PC-9 (cell line): ENCODE measurements at regions not wholly inside any gene's neighbourhood (a gene's known extent, or its start where the extent isn't known, plus 50 kb on each side); places are given as distances from the start of the nearest gene placed in this dataset.

Experiments used
- BruUV-seq: library from RNA; stranded (reverse); fragments of 400-500 nt; replicated peaks from 2 replicates; lab custom pipeline; 2021; lab: Mats Ljungman, UMichigan
- CTCF ChIA-PET: fragments of 300-600 bp; sonication (Branson Sonifier 250); formaldehyde crosslinking; loops from one replicate; lab custom pipeline; 2022; ENCODE audit warnings: antibody characterized with exemption; lab: Charles Lee
- POLR2A ChIA-PET: fragments of 300-600 bp; sonication (Branson Sonifier 250); formaldehyde crosslinking; loops from one replicate; lab custom pipeline; 2022; ENCODE audit warnings: antibody characterized with exemption; ENCODE audit not compliant: unreplicated experiment; lab: Charles Lee
- DNase-seq, 2 experiments: peaks; one replicate each; pipeline versions ENCODE4 v3.0.0 to v3.0.0-alpha.2; 2015 to 2022; ENCODE audit warnings: mixed read lengths in 1 of 2
- H2AFZ ChIP-seq: fragments of 200-600 bp; sonication (generic); 2 replicates; pipeline ENCODE4 v1.8.1; 2017; ENCODE audit warnings: antibody characterized with exemption
- H3F3A ChIP-seq: fragments of 200-600 bp; sonication (generic); 2 replicates; pipeline ENCODE4 v1.8.1; 2017; ENCODE audit warnings: antibody characterized with exemption, mild to moderate bottlenecking, low read depth; ENCODE audit not compliant: insufficient read depth
- H3K27ac ChIP-seq: fragments of 200-600 bp; sonication (generic); 2 replicates; pipeline ENCODE4 v1.6.1; 2016; ENCODE audit warnings: mixed run types
- H3K27me3 ChIP-seq: fragments of 200-600 bp; sonication (generic); 2 replicates; pipeline ENCODE4 v1.6.1; 2016; ENCODE audit warnings: low read depth, mixed run types; ENCODE audit not compliant: insufficient read depth
- H3K36me3 ChIP-seq: fragments of 200-600 bp; sonication (generic); 2 replicates; pipeline ENCODE4 v1.6.1; 2016; ENCODE audit warnings: low read depth, mixed run types
- H3K4me1 ChIP-seq: fragments of 200-600 bp; sonication (generic); replicated peaks from 2 replicates; pipeline ENCODE4 v1.6.1; 2016; ENCODE audit warnings: mixed run types; ENCODE audit not compliant: insufficient read depth
- H3K4me2 ChIP-seq: fragments of 200-600 bp; sonication (generic); 2 replicates; pipeline ENCODE4 v1.6.1; 2017; ENCODE audit warnings: mixed run types
- H3K4me3 ChIP-seq: fragments of 200-600 bp; sonication (generic); 2 replicates; pipeline ENCODE4 v1.6.1; 2016; ENCODE audit warnings: mixed run types
- H3K79me2 ChIP-seq: fragments of 200-600 bp; sonication (generic); 2 replicates; pipeline ENCODE4 v1.6.1; 2017; ENCODE audit warnings: low read depth, mixed run types
- H3K9me2 ChIP-seq: fragments of 200-600 bp; sonication (generic); 2 replicates; pipeline ENCODE4 v1.8.1; 2017; ENCODE audit warnings: mild to moderate bottlenecking; ENCODE audit not compliant: insufficient read depth
- H3K9me3 ChIP-seq: fragments of 200-600 bp; sonication (generic); 2 replicates; pipeline ENCODE4 v1.8.1; 2016; ENCODE audit warnings: low read depth; ENCODE audit not compliant: insufficient read depth
- H4K20me1 ChIP-seq: fragments of 200-600 bp; sonication (generic); 2 replicates; pipeline ENCODE4 v1.8.1; 2017; ENCODE audit not compliant: insufficient read depth
- CTCF ChIP-seq: fragments of 200-600 bp; sonication (generic); conservative IDR thresholded peaks from 2 replicates; pipeline ENCODE4 v1.6.1; 2017; ENCODE audit warnings: mixed run types, antibody characterized with exemption, mild to moderate bottlenecking, moderate library complexity
- EZH2 ChIP-seq: fragments of 200-600 bp; sonication (generic); IDR thresholded peaks from 2 replicates; pipeline ENCODE4 v1.8.0; 2017; ENCODE audit warnings: antibody characterized with exemption, low read depth
- intact Hi-C: fragments of 100-400 bp; cut with micrococcal nuclease; formaldehyde crosslinking; loops from one replicate; pipeline ENCODE4 v1.10.0; 2022; ENCODE audit not compliant: unreplicated experiment

GRCh38 chr10:120688928-120689327 is 162.2 kb upstream of the WDR11 start:
- H3K4me1 ChIP-seq = no peaks in the 10 kb centered on the region
- no peaks in the 10 kb centered on the region for H3K79me2 ChIP-seq
- H3K27me3 ChIP-seq = no peaks in the 10 kb centered on the region
- no peaks in the 10 kb centered on the region for H3K9me2 ChIP-seq
- CTCF ChIA-PET = no interaction called here
- H3F3A ChIP-seq = no peaks in the 10 kb centered on the region
- BruUV-seq = no TSS peak
- no peak overlapping the region for H3K4me2 ChIP-seq
- no peak overlapping the region for H2AFZ ChIP-seq
- no peak overlapping the region for H3K4me3 ChIP-seq
- intact Hi-C loops = no loop called here
- H3K36me3 ChIP-seq = no peaks in the 10 kb centered on the region
- DNase-seq = no peak
- H3K9me3 ChIP-seq = no peaks in the 10 kb centered on the region
- H4K20me1 ChIP-seq = no peaks in the 10 kb centered on the region
- POLR2A ChIA-PET = no interaction called here
- no peak for TF ChIP-seq CTCF
- TF ChIP-seq EZH2 = no peak
- H3K27ac ChIP-seq = no peak overlapping the region

- intact Hi-C loops = no loop called here
- Histone ChIP-seq H3K27me3 (no peaks in the 10 kb centered on the region), H3K36me3 (no peaks in the 10 kb centered on the region), H2AFZ (no peak overlapping the region), H3F3A (no peaks in the 10 kb centered on the region), H3K9me3 (no peaks in the 10 kb centered on the region), H4K20me1 (no peaks in the 10 kb centered on the region), H3K79me2 (no peaks in the 10 kb centered on the region), H3K4me1 (no peaks in the 10 kb centered on the region), H3K4me2 (no peak overlapping the region), H3K4me3 (no peak overlapping the region), H3K9me2 (no peaks in the 10 kb centered on the region), H3K27ac (no peak overlapping the region)
- no TSS peak for BruUV-seq
- TF ChIP-seq EZH2 = no peak
- no peak for TF ChIP-seq CTCF
- no peak for DNase-seq
- POLR2A ChIA-PET = no interaction called here
- CTCF ChIA-PET = no interaction called here
Observed at GRCh38 chr10:120689777-120690529, 161.2 kb upstream of the WDR11 start.

- TF ChIP-seq CTCF = no peak
- no peak for TF ChIP-seq EZH2
- Histone ChIP-seq H3K36me3 (no peaks in the 10 kb centered on the region), H3K27ac (no peak overlapping the region), H3K9me2 (no peaks in the 10 kb centered on the region), H2AFZ (no peak overlapping the region), H4K20me1 (no peaks in the 10 kb centered on the region), H3K79me2 (no peaks in the 10 kb centered on the region), H3K9me3 (no peaks in the 10 kb centered on the region), H3K4me3 (no peak overlapping the region; the same call in 1 of the 2 replicates), H3K4me2 (peak overlapping the region; percentile 42), H3K27me3 (no peaks in the 10 kb centered on the region), H3K4me1 (no peaks in the 10 kb centered on the region), H3F3A (no peaks in the 10 kb centered on the region)
- intact Hi-C loops = no loop called here
- no peak for DNase-seq
- BruUV-seq = no TSS peak
- POLR2A ChIA-PET = no interaction called here
- CTCF ChIA-PET = no interaction called here
Observed at GRCh38 chr10:120691625-120692024, 159.5 kb upstream of the WDR11 start.
